H1 (cell line): ENCODE measurements at regions not wholly inside any gene's neighbourhood (a gene's known extent, or its start where the extent isn't known, plus 50 kb on each side); places are given as distances from the start of the nearest gene placed in this dataset.

ENCODE experiments used
- CTCF ChIA-PET: fragments of 300-600 bp; sonication (Branson Sonifier 250); formaldehyde crosslinking; loops from one replicate; lab custom pipeline; 2021; ENCODE audit not compliant: partially characterized antibody; lab: Charles Lee
- POLR2A ChIA-PET: fragments of 300-600 bp; sonication (Branson Sonifier 250); formaldehyde crosslinking; loops from one replicate; lab custom pipeline; 2021; ENCODE audit warnings: inconsistent platforms; ENCODE audit not compliant: partially characterized antibody; lab: Charles Lee
- DNase-seq, 2 experiments: peaks; one replicate each; pipeline versions ENCODE4 v3.0.0 to v3.0.0-alpha.2; 2010 to 2022; ENCODE audit warnings: low spot score in 2 of 2, low read depth in 1 of 2, mixed read lengths in 1 of 2
- FAIRE-seq: peaks from 2 replicates; lab custom pipeline; 2011; peaks lifted over from hg19 to GRCh38; lab: Jason Lieb, UNC
- H2AFZ ChIP-seq: 2 replicates; pipeline ENCODE4 v1.8.1; 2012; ENCODE audit warnings: low read length, inconsistent platforms
- H2AK5ac ChIP-seq: 2 replicates; pipeline ENCODE4 v1.6.1; 2013; ENCODE audit warnings: low read depth, low read length
- H2BK120ac ChIP-seq: replicated peaks from 2 replicates; pipeline ENCODE3; 2013; ENCODE audit warnings: low read depth, low read length, inconsistent platforms
- H2BK12ac ChIP-seq: 2 replicates; pipeline ENCODE4 v1.6.1; 2013; ENCODE audit warnings: low read depth, low read length
- H2BK15ac ChIP-seq: 2 replicates; pipeline ENCODE4 v1.6.1; 2013; ENCODE audit warnings: low read length
- H2BK20ac ChIP-seq: 2 replicates; pipeline ENCODE4 v1.6.1; 2013; ENCODE audit warnings: low read length
- H2BK5ac ChIP-seq: 2 replicates; pipeline ENCODE4 v1.6.1; 2013; ENCODE audit warnings: low read depth, low read length
- H3K14ac ChIP-seq: 2 replicates; pipeline ENCODE4 v1.6.1; 2013; ENCODE audit warnings: inconsistent platforms; ENCODE audit not compliant: insufficient read length
- H3K18ac ChIP-seq: 2 replicates; pipeline ENCODE4 v1.6.1; 2013; ENCODE audit warnings: low read length; ENCODE audit errors: extremely low read depth
- H3K23ac ChIP-seq: 2 replicates; pipeline ENCODE4 v1.6.1; 2013; ENCODE audit warnings: inconsistent platforms; ENCODE audit not compliant: insufficient read length
- H3K23me2 ChIP-seq: 2 replicates; pipeline ENCODE4 v1.6.1; 2013; ENCODE audit warnings: low read depth, low read length
- H3K27ac ChIP-seq: 2 replicates; pipeline ENCODE4 v1.6.1; 2011; ENCODE audit warnings: low read depth, low read length, inconsistent platforms
- H3K27me3 ChIP-seq, 4 experiments: replicated peaks in 1 of 4; 1 replicate in 1 of 4; 2 replicates in 3 of 4; pipeline versions ENCODE4 v1.6.1 to v1.8.1; 2011 to 2013; ENCODE audit warnings: low read length in 3 of 4, mild to moderate bottlenecking in 3 of 4, inconsistent platforms in 2 of 4, mixed read lengths in 2 of 4, moderate library complexity in 1 of 4; ENCODE audit not compliant: control insufficient read depth in 3 of 4, insufficient read depth in 3 of 4; ENCODE audit errors: extremely low read depth in 1 of 4
- H3K36me3 ChIP-seq, 4 experiments: 2 replicates each; pipeline versions ENCODE4 v1.6.1 to v1.8.1; 2011 to 2013; ENCODE audit warnings: mild to moderate bottlenecking in 4 of 4, low read length in 3 of 4, moderate library complexity in 2 of 4, control low read depth in 1 of 4, inconsistent platforms in 1 of 4; ENCODE audit not compliant: insufficient read depth in 4 of 4, control insufficient read depth in 2 of 4
- H3K4ac ChIP-seq: replicated peaks from 2 replicates; pipeline ENCODE3; 2013; ENCODE audit warnings: low read length, low read depth, mixed read lengths, inconsistent platforms; ENCODE audit not compliant: insufficient read length
- H3K4me1 ChIP-seq, 4 experiments: replicated peaks in 1 of 4; 1 replicate in 1 of 4; 2 replicates in 3 of 4; pipeline versions ENCODE4 v1.6.1 to v1.8.1; 2011 to 2013; ENCODE audit warnings: low read length in 3 of 4, inconsistent platforms in 2 of 4, mixed read lengths in 1 of 4; ENCODE audit not compliant: insufficient read depth in 4 of 4, control insufficient read depth in 3 of 4
- H3K4me2 ChIP-seq, 2 experiments: 2 replicates each; pipeline versions ENCODE4 v1.6.1 to v1.8.1; 2011 to 2013; ENCODE audit warnings: low read depth in 2 of 2, low read length in 2 of 2, control low read depth in 1 of 2, inconsistent platforms in 1 of 2, mild to moderate bottlenecking in 1 of 2; ENCODE audit not compliant: insufficient read depth in 1 of 2
- H3K4me3 ChIP-seq, 4 experiments: fragments of 200-600, 300-600 bp in 1 of 4; sonication (generic), shearing (Covaris generic), sonication (Bioruptor Twin) in 1 of 4; 2 replicates each; pipeline versions ENCODE4 v1.5.1 to v1.8.1; 2011 to 2016; ENCODE audit warnings: low read length in 4 of 4, low read depth in 3 of 4, control low read depth in 2 of 4, inconsistent platforms in 2 of 4, mild to moderate bottlenecking in 2 of 4, mixed read lengths in 1 of 4, moderate library complexity in 1 of 4; ENCODE audit not compliant: insufficient read depth in 2 of 4; ENCODE audit errors: extremely low read depth in 1 of 4
- H3K56ac ChIP-seq: replicated peaks from 2 replicates; pipeline ENCODE3; 2013; ENCODE audit warnings: low read depth, mild to moderate bottlenecking, mixed read lengths, low read length, inconsistent platforms; ENCODE audit not compliant: insufficient read length
- H3K79me1 ChIP-seq: 2 replicates; pipeline ENCODE4 v1.6.1; 2013; ENCODE audit warnings: low read depth, low read length, control low read depth
- H3K79me2 ChIP-seq, 2 experiments: 2 replicates each; pipeline versions ENCODE4 v1.6.1 to v1.8.1; 2012 to 2013; ENCODE audit warnings: low read length in 2 of 2, mild to moderate bottlenecking in 2 of 2, inconsistent platforms in 1 of 2; ENCODE audit not compliant: insufficient read depth in 2 of 2, control insufficient read depth in 1 of 2
- H3K9ac ChIP-seq, 4 experiments: replicated peaks in 1 of 4; 1 replicate in 1 of 4; 2 replicates in 3 of 4; pipeline versions ENCODE4 v1.6.1 to v1.8.1; 2011 to 2013; ENCODE audit warnings: low read depth in 3 of 4, low read length in 3 of 4, control low read depth in 2 of 4, mild to moderate bottlenecking in 2 of 4, moderate library complexity in 2 of 4, inconsistent platforms in 1 of 4; ENCODE audit errors: extremely low read depth in 1 of 4
- H3K9me3 ChIP-seq, 2 experiments: 2 replicates each; pipeline versions ENCODE4 v1.6.1 to v1.8.1; 2012 to 2013; ENCODE audit warnings: mild to moderate bottlenecking in 2 of 2, moderate library complexity in 2 of 2, control low read depth in 1 of 2, inconsistent platforms in 1 of 2, low read depth in 1 of 2, low read length in 1 of 2, mixed read lengths in 1 of 2; ENCODE audit not compliant: insufficient read depth in 2 of 2
- H4K20me1 ChIP-seq, 2 experiments: replicated peaks in 1 of 2; 2 replicates each; pipeline versions ENCODE3 to v1.8.1; 2011 to 2013; ENCODE audit warnings: inconsistent platforms in 2 of 2, low read length in 2 of 2, mild to moderate bottlenecking in 1 of 2; ENCODE audit not compliant: insufficient read depth in 2 of 2, control insufficient read depth in 1 of 2
- H4K5ac ChIP-seq: 2 replicates; pipeline ENCODE4 v1.6.1; 2013; ENCODE audit warnings: low read length, low read depth, mixed read lengths, inconsistent platforms; ENCODE audit not compliant: insufficient read length
- H4K8ac ChIP-seq: 2 replicates; pipeline ENCODE4 v1.8.0; 2013; ENCODE audit warnings: mild to moderate bottlenecking, moderate library complexity, low read length, inconsistent platforms; ENCODE audit not compliant: insufficient read depth; ENCODE audit errors: extremely low read depth
- H4K91ac ChIP-seq: replicated peaks from 2 replicates; pipeline ENCODE3; 2013; ENCODE audit warnings: low read length, mixed read lengths, inconsistent platforms; ENCODE audit not compliant: insufficient read length
- GTF2F1 ChIP-seq: IDR thresholded peaks from 2 replicates; pipeline ENCODE4 v1.6.1; 2012; ENCODE audit warnings: low read depth, low read length, improper control_type of control experiment, borderline replicate concordance
- HDAC6 ChIP-seq: IDR thresholded peaks from one replicate; pipeline ENCODE4 v1.7.1; 2012; ENCODE audit warnings: low read depth, mild to moderate bottlenecking, inconsistent platforms, low read length, moderate library complexity
- JUN ChIP-seq: IDR thresholded peaks from 2 replicates; pipeline ENCODE4 v1.6.1; 2011; ENCODE audit warnings: low read depth, mild to moderate bottlenecking, improper control_type of control experiment, low read length
- POLR2AphosphoS5 ChIP-seq: IDR thresholded peaks from 2 replicates; pipeline ENCODE4 v1.6.1; 2011; ENCODE audit warnings: low read depth, low read length
- POU5F1 ChIP-seq: IDR thresholded peaks from 2 replicates; pipeline ENCODE4 v1.6.1; 2011; ENCODE audit warnings: low read depth, mild to moderate bottlenecking, low read length, moderate library complexity
- RNF2 ChIP-seq: fragments of 200-900, 300-1000 bp; sonication (generic); IDR thresholded peaks from 2 replicates; pipeline ENCODE4 v1.7.1; 2016; ENCODE audit warnings: borderline replicate concordance, low read depth, mild to moderate bottlenecking, antibody characterized with exemption, low read length; ENCODE audit not compliant: poor library complexity, severe bottlenecking; ENCODE audit errors: missing control alignments
- SP2 ChIP-seq: IDR thresholded peaks from 2 replicates; pipeline ENCODE4 v1.6.1; 2012; ENCODE audit warnings: mild to moderate bottlenecking, low read length, inconsistent platforms
- TAF7 ChIP-seq: optimal IDR thresholded peaks from 2 replicates; pipeline ENCODE3; 2011; ENCODE audit warnings: low read depth, mild to moderate bottlenecking, inconsistent platforms, low read length, moderate library complexity, borderline replicate concordance
- TBP ChIP-seq: IDR thresholded peaks from 2 replicates; pipeline ENCODE4 v1.6.1; 2011; ENCODE audit warnings: low read depth, low read length, improper control_type of control experiment
- TCF12 ChIP-seq: IDR thresholded peaks from 2 replicates; pipeline ENCODE4 v1.6.1; 2011; ENCODE audit warnings: low read depth, mild to moderate bottlenecking, low read length
- YY1 ChIP-seq: IDR thresholded peaks from 2 replicates; pipeline ENCODE4 v1.6.1; 2011; ENCODE audit warnings: low read depth, mild to moderate bottlenecking, low read length
- WGBS, 2 experiments: shearing (Covaris generic) in 1 of 2; methylation state at CpG; one replicate each; pipeline versions ENCODE4 v1.1.6 to v1.1.7; 2013 to 2015; ENCODE audit warnings: low lambda C conversion rate in 2 of 2, mixed read lengths in 2 of 2, inconsistent platforms in 1 of 2, low coverage in 1 of 2, missing lambda C conversion rate in 1 of 2; ENCODE audit not compliant: insufficient replicate concordance in 2 of 2, insufficient coverage in 1 of 2, insufficient read length in 1 of 2; ENCODE audit errors: extremely low coverage in 1 of 2, missing lambda C conversion rate in 1 of 2; 5-methylcytosine and 5-hydroxymethylcytosine counted together
- TF ChIP-seq, protein P1 (sequence below): IDR thresholded peaks from 2 replicates; pipeline ENCODE4 v1.6.1; 2012; ENCODE audit warnings: low read length, inconsistent platforms
- TF ChIP-seq, protein P2 (sequence below): IDR thresholded peaks from 2 replicates; pipeline ENCODE4 v1.6.1; 2012; ENCODE audit warnings: inconsistent platforms

DNA sequence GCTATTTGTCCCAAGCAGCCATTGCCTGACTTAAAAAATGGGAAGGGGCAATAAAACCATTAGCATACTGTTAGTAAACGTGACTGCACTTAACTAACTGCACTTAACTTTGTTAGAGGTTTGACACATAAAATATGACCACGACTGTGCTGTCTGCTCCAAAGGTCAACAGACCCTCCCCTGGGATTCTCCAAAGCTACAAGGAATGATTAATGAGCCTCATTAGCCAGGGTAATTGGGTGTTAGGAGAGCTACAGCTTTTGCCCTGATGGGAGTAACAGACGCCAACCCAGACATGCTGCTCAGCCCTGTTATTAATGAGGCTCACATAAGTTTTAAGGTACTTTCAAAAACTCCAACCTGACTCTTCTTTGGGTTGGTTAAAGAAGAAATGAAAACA lies 129.4 kb upstream of the PLPP4 start:
- H2BK120ac ChIP-seq: no peak overlapping the region
- FAIRE-seq: no peak
- no peak overlapping the region for H3K14ac ChIP-seq
- H3K4me3 ChIP-seq: no peak overlapping the region
- DNase-seq: no peak
- no peak overlapping the region for H2AK5ac ChIP-seq
- POLR2A ChIA-PET: no interaction called here
- H3K79me2 ChIP-seq: no peaks in the 10 kb centered on the region
- H3K23me2 ChIP-seq: no peaks in the 10 kb centered on the region
- WGBS, 2 experiments: 85% methylated on average over 3 of the region's 3 CpGs; no CpG with 5 or more reads in 1 of the 2 experiments
- no peaks in the 10 kb centered on the region for H4K20me1 ChIP-seq
- no peak overlapping the region for H4K91ac ChIP-seq
- no peak overlapping the region for H3K4me2 ChIP-seq
- H2BK20ac ChIP-seq: no peak overlapping the region
- H2BK12ac ChIP-seq: no peak overlapping the region
- H2BK15ac ChIP-seq: no peak overlapping the region
- no peaks in the 10 kb centered on the region for H3K79me1 ChIP-seq
- no peak overlapping the region for H3K18ac ChIP-seq
- no peak overlapping the region for H3K4ac ChIP-seq
- H4K5ac ChIP-seq: no peak overlapping the region
- H2AFZ ChIP-seq: no peak overlapping the region
- no peak overlapping the region for H2BK5ac ChIP-seq
- CTCF ChIA-PET: interaction anchor here (0.6 to 1.6 kb wide), 3 partner anchors 12 to 106 kb away, joined by 3 to 6 read pairs (median 5); no protein-coding TSS in a partner anchor
- no peak overlapping the region for H3K27ac ChIP-seq
- H3K36me3 ChIP-seq: no peaks in the 10 kb centered on the region
- no peak overlapping the region for H4K8ac ChIP-seq
- no peaks in the 10 kb centered on the region for H3K9me3 ChIP-seq
- H3K56ac ChIP-seq: no peak overlapping the region
- H3K27me3 ChIP-seq: no peaks in the 10 kb centered on the region
- no peak overlapping the region for H3K9ac ChIP-seq
- no peak overlapping the region for H3K23ac ChIP-seq
- H3K4me1 ChIP-seq: no peaks in the 10 kb centered on the region
- TF ChIP-seq RNF2 (no peak), POU5F1 (no peak), POLR2AphosphoS5 (no peak), HDAC6 (no peak), JUN (no peak), TCF12 (no peak), TBP (no peak), GTF2F1 (no peak), TAF7 (no peak), YY1 (no peak), SP2 (no peak)
- TF ChIP-seq, protein P1, sequence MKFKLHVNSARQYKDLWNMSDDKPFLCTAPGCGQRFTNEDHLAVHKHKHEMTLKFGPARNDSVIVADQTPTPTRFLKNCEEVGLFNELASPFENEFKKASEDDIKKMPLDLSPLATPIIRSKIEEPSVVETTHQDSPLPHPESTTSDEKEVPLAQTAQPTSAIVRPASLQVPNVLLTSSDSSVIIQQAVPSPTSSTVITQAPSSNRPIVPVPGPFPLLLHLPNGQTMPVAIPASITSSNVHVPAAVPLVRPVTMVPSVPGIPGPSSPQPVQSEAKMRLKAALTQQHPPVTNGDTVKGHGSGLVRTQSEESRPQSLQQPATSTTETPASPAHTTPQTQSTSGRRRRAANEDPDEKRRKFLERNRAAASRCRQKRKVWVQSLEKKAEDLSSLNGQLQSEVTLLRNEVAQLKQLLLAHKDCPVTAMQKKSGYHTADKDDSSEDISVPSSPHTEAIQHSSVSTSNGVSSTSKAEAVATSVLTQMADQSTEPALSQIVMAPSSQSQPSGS: no peak
- TF ChIP-seq, protein P2, sequence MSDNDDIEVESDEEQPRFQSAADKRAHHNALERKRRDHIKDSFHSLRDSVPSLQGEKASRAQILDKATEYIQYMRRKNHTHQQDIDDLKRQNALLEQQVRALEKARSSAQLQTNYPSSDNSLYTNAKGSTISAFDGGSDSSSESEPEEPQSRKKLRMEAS: no peak
